GM19452 (cell line): ENCODE measurements at regions not wholly inside any gene's neighbourhood (a gene's known extent, or its start where the extent isn't known, plus 50 kb on each side); places are given as distances from the start of the nearest gene placed in this dataset.

Experiments used
- ATAC-seq: cut with Tn5 transposase; IDR thresholded peaks from one replicate; pipeline ENCODE4 v1.9.1; 2021; ENCODE audit not compliant: unreplicated experiment

GRCh38 chr18:8942909-8943545 lies 159.5 kb upstream of the NDUFV2 start:
- ATAC-seq = no peak

- ATAC-seq = no peak
Measured at GRCh38 chr18:8943900-8944870, 158.3 kb upstream of the NDUFV2 start.

DNA sequence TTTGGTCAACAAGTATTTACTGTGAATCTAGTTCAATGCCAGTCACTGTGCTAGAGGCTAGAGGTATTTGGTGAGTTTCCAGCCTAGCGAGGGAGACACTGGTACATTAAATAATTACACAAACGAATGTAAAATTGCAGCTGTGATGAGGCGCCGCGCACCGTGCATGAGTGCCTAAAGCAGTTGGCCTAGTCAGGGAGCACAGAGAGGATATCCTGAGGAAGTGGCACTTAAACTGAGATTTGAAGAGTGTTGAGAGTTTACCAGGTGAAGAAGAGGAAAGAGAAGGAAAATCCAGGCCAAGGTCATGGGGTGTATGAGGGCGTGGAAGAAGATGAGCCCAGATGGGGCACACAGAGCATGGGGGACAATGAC lies 157.6 kb upstream of the NDUFV2 start:
- no peak for ATAC-seq

GRCh38 chr18:8945514-8945913 lies 157.0 kb upstream of the NDUFV2 start:
- ATAC-seq = no peak

DNA sequence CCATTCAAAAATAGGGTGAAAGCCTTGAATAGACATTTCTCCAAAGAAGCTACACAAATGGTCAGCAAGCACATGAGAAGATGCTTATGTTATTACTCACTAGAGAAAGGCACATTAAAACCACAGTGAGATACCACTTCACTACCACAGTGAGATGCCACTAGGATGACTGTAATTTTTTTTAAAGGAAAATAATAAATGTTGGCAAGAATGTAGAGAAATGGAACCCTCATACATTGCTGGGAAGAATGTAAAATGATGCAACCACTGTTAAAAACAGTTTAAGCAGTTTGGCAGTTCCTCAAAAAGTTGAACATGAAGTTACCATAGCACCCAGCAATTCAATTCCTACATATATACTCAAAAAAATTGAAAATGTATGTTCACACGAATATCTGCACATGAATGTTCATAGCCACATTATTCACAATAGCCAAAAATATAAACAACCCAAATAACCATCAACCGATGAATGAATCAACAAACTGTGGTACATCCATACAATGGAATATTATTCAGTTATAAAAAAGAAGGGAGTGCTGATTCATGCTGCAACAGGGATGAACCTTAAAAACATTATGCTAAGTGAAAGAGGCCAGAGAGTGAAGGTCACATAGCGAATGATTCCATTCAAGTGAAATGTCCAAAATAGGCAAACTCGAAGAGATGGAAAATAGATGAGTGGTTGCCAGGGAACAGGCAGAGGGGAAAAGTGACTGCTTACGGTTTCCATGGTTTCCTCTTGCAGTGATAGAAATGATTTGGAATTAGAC lies 156.2 kb upstream of the NDUFV2 start:
- no peak for ATAC-seq

- ATAC-seq = no peak
Measured at GRCh38 chr18:8947566-8947965, 154.9 kb upstream of the NDUFV2 start.

DNA sequence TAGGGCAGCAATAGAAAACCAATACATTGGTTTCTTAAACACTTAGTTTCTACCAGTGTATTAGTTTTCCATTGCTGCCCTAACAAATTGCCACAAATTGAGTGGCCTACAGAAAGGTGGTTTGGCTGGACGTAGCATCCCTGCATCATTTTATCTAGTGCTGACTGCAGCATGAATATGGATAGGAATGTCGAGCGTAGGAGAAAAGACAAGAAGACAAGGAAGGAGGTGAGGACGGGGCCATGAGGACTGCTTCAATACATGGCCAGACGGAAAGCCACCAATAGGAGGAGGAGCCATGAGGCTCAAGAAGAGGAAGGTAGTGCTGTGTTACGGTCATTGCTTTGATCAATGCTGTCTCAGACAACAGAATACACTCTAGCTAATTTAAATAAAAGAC lies 154.5 kb upstream of the NDUFV2 start:
- ATAC-seq = no peak

DNA sequence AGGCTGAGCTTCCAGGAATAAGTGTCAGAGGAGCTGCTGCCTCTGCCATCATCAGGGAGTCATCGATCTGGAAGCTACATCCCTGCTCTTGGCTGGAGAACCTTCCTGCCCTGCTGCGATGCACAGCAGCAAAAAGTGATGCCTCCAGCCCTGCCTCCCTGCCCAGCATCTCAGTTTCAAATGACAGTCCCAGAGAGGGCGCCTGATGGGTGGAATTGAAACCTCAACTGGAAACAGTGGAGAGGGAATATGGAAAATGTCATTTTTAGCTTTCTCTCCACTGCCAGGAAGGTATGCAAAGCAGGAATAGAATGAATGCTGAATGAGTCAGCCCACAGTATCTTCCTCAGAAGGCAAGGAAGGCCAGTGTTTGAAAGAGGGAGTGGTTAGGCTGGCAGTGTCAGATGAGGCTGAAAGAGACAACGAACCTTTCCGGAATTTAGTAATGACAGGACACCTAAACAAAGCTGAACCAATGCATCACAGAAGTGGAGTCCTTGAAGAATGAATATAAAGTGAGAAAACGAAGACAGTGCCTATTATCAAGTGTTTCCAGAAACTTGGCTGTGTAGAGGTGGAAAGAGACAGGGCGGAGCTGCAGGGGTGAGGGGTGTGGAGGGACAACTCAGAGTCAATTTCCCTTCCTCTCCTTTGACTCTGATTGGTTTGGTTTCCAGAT lies 153.9 kb upstream of the NDUFV2 start:
- no peak for ATAC-seq

DNA sequence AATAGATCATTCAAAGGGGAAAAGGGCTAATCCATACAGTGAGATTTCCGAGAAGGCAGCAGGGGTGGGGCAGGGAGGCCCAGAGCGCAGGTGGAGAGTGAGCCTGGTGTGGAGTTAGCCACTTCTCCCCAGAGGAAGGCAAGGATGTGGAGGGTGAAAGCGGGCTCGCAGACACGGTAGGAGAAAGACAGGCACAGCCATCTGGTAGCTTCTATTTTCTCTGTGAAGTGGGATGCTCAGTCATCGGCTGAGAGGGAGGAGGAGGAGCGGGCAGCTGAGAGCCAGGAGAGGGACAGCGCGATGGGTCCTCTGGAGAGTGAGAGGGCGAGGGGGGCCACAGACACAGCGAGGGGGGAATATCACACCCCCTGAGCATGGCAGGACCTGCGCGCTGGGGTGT lies 153.3 kb upstream of the NDUFV2 start:
- ATAC-seq = no peak

DNA sequence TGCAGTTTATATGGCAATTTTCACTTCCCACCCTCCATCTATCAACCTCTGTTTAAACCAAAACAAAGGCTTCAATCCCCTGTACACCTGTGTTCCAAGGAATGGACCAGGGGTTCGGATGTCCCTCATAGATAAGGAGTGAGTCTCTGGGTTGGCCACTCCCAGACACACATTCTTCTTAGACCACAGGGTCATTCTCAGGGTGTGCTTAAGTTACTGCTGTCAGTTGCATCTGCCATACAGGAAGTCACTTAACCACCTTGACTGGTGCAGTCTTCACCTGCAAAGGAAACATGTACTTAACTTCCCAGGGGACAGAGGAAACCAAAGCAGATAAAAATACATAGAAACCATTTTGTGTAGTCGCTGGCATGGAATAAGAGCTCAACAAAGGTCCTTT lies 151.0 kb upstream of the NDUFV2 start:
- ATAC-seq = no peak

GRCh38 chr18:8952174-8952573 lies 150.3 kb upstream of the NDUFV2 start:
- no peak for ATAC-seq

- ATAC-seq = no peak
Measured at GRCh38 chr18:8952769-8953760, 149.4 kb upstream of the NDUFV2 start.

GRCh38 chr18:8957731-8958130 lies 144.8 kb upstream of the NDUFV2 start:
- ATAC-seq = no peak

- no peak for ATAC-seq
Measured at GRCh38 chr18:8958660-8959059, 143.8 kb upstream of the NDUFV2 start.

- ATAC-seq = no peak
Measured at GRCh38 chr18:8959551-8960135, 142.9 kb upstream of the NDUFV2 start.

- no peak for ATAC-seq
Measured at GRCh38 chr18:8960740-8961657, 141.5 kb upstream of the NDUFV2 start.

GRCh38 chr18:8962192-8962779 lies 140.2 kb upstream of the NDUFV2 start:
- ATAC-seq = no peak
